WTC11 (cell line): ENCODE measurements at regions not wholly inside any gene's neighbourhood (a gene's known extent, or its start where the extent isn't known, plus 50 kb on each side); places are given as distances from the start of the nearest gene placed in this dataset.

Experiments used
- ATF2 ChIP-seq: sonication (generic); formaldehyde crosslinking; IDR thresholded peaks from 2 replicates; pipeline ENCODE4 v1.8.1; 2022; ENCODE audit warnings: low read depth, missing genetic modification reagents, borderline replicate concordance
- CDX4 ChIP-seq: fragments of 250-450 bp; sonication (Bioruptor Pico); IDR thresholded peaks from 2 replicates; pipeline ENCODE4 v1.9.0; 2021; ENCODE audit warnings: moderate library complexity, mild to moderate bottlenecking, inconsistent platforms, borderline replicate concordance
- CREB1 ChIP-seq: sonication (generic); formaldehyde crosslinking; IDR thresholded peaks from 2 replicates; pipeline ENCODE4 v1.8.0; 2023; ENCODE audit warnings: mild to moderate bottlenecking, missing genetic modification reagents
- CREM ChIP-seq: sonication (generic); formaldehyde crosslinking; IDR thresholded peaks from 2 replicates; pipeline ENCODE4 v1.8.1; 2022; ENCODE audit warnings: mild to moderate bottlenecking, missing genetic modification reagents, moderate library complexity
- MAX ChIP-seq: sonication (generic); formaldehyde crosslinking; IDR thresholded peaks from 2 replicates; pipeline ENCODE4 v1.8.0; 2022; ENCODE audit warnings: mild to moderate bottlenecking, missing genetic modification reagents
- SP1 ChIP-seq: sonication (generic); formaldehyde crosslinking; conservative IDR thresholded peaks from 2 replicates; pipeline ENCODE4 v1.8.1; 2022; ENCODE audit warnings: missing genetic modification reagents
- TF ChIP-seq, protein P1 (sequence below): fragments of 200-600 bp; IDR thresholded peaks from 2 replicates; pipeline ENCODE4 v1.8.0; 2022; ENCODE audit warnings: antibody characterized with exemption
- TF ChIP-seq, protein P2 (sequence below): sonication (generic); formaldehyde crosslinking; IDR thresholded peaks from 2 replicates; pipeline ENCODE4 v1.8.1; 2023; ENCODE audit warnings: mild to moderate bottlenecking, missing genetic modification reagents, moderate library complexity
- TF ChIP-seq, protein P3 (sequence below): sonication (generic); formaldehyde crosslinking; conservative IDR thresholded peaks from 2 replicates; pipeline ENCODE4 v1.8.1; 2022; ENCODE audit warnings: mild to moderate bottlenecking, missing genetic modification reagents

DNA sequence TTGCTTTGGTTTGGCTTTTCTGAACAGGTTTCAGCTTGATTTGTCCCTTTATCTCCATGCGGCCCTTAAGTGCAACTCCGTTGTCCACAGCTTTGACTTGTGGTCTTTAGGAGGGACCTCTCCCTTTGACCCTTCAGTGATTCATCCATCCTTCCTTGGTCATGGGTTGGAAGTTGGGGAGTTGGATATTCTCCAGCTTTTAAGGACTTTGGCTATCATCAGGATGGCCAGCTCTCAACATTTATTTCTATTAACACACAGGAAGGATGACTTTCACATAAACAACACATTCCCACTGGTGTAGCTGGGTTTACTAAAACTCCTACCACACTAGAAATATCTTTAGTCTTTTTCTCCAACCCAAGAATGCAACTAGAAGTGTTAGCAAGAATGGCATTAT lies 50.9 kb upstream of the E2F7 start:
- TF ChIP-seq, protein P1, sequence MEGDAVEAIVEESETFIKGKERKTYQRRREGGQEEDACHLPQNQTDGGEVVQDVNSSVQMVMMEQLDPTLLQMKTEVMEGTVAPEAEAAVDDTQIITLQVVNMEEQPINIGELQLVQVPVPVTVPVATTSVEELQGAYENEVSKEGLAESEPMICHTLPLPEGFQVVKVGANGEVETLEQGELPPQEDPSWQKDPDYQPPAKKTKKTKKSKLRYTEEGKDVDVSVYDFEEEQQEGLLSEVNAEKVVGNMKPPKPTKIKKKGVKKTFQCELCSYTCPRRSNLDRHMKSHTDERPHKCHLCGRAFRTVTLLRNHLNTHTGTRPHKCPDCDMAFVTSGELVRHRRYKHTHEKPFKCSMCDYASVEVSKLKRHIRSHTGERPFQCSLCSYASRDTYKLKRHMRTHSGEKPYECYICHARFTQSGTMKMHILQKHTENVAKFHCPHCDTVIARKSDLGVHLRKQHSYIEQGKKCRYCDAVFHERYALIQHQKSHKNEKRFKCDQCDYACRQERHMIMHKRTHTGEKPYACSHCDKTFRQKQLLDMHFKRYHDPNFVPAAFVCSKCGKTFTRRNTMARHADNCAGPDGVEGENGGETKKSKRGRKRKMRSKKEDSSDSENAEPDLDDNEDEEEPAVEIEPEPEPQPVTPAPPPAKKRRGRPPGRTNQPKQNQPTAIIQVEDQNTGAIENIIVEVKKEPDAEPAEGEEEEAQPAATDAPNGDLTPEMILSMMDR, result no peak
- TF ChIP-seq, protein P2, sequence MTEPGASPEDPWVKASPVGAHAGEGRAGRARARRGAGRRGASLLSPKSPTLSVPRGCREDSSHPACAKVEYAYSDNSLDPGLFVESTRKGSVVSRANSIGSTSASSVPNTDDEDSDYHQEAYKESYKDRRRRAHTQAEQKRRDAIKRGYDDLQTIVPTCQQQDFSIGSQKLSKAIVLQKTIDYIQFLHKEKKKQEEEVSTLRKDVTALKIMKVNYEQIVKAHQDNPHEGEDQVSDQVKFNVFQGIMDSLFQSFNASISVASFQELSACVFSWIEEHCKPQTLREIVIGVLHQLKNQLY (CRISPR knock-in tag), result no peak
- TF ChIP-seq MAX (CRISPR knock-in tag) (no peak), CREM (no peak), CDX4 (no peak), SP1 (CRISPR knock-in tag) (no peak), CREB1 (no peak), ATF2 (CRISPR knock-in tag) (no peak)
- TF ChIP-seq, protein P3, sequence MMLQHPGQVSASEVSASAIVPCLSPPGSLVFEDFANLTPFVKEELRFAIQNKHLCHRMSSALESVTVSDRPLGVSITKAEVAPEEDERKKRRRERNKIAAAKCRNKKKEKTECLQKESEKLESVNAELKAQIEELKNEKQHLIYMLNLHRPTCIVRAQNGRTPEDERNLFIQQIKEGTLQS, result no peak
